Activated CD8-positive, alpha-beta T cell treated with anti-CD3 and anti-CD28 coated beads, Interleukin-2, amount 10 ng/mL, durations not matched to agents 7 days and 5 days (primary cell): ENCODE measurements at regions not wholly inside any gene's neighbourhood (a gene's known extent, or its start where the extent isn't known, plus 50 kb on each side); places are given as distances from the start of the nearest gene placed in this dataset.

ENCODE experiments used
- ATAC-seq: fragments of 150-1000 bp; cut with Tn5 transposase; one replicate; pipeline ENCODE4 v1.10.0; 2021; ENCODE audit warnings: moderate library complexity
- CTCF ChIA-PET: fragments of 350-600 bp; sonication (Branson Sonifier 250); formaldehyde crosslinking; loops from one replicate; lab custom pipeline; 2021; ENCODE audit warnings: antibody characterized with exemption; lab: Charles Lee
- POLR2A ChIA-PET: fragments of 350-600 bp; sonication (Branson Sonifier 250); formaldehyde crosslinking; loops from one replicate; lab custom pipeline; 2021; ENCODE audit warnings: antibody characterized with exemption; lab: Charles Lee
- DNase-seq: peaks from one replicate; pipeline ENCODE4 v3.0.0-alpha.2; 2020
- H3K27ac Mint-ChIP-seq: one replicate; pipeline ENCODE4 v1.8.0; 2021; ENCODE audit warnings: mild to moderate bottlenecking, mixed read lengths
- H3K27me3 Mint-ChIP-seq: one replicate; pipeline ENCODE4 v1.8.0; 2021; ENCODE audit warnings: low read depth, mixed read lengths
- H3K36me3 Mint-ChIP-seq: one replicate; pipeline ENCODE4 v1.8.0; 2021; ENCODE audit warnings: low read depth, mixed read lengths
- H3K4me1 Mint-ChIP-seq: one replicate; pipeline ENCODE4 v1.8.0; 2021; ENCODE audit warnings: low read depth, mixed read lengths
- H3K4me3 Mint-ChIP-seq: one replicate; pipeline ENCODE4 v1.8.0; 2021; ENCODE audit warnings: mild to moderate bottlenecking, mixed read lengths
- H3K9me3 Mint-ChIP-seq: one replicate; pipeline ENCODE4 v1.8.0; 2022; ENCODE audit warnings: mixed read lengths; ENCODE audit not compliant: insufficient read depth

GRCh38 chr6:90948540-90948939 lies 361.7 kb upstream of the MAP3K7 start:
- ChIA-PET POLR2A (no interaction called here), CTCF (no interaction called here)
- no peaks in the 10 kb centered on the region for H3K36me3 Mint-ChIP-seq
- DNase-seq (no peak), ATAC-seq (no peak)
- no peak overlapping the region for H3K4me3 Mint-ChIP-seq
- no peak overlapping the region for H3K27ac Mint-ChIP-seq
- H3K4me1 Mint-ChIP-seq: no peaks in the 10 kb centered on the region
- no peaks in the 10 kb centered on the region for H3K9me3 Mint-ChIP-seq
- H3K27me3 Mint-ChIP-seq: no peaks in the 10 kb centered on the region

- Mint-ChIP-seq H3K4me3 (no peak overlapping the region), H3K36me3 (no peaks in the 10 kb centered on the region), H3K9me3 (no peaks in the 10 kb centered on the region), H3K27ac (no peak overlapping the region), H3K4me1 (no peaks in the 10 kb centered on the region), H3K27me3 (no peaks in the 10 kb centered on the region)
- POLR2A ChIA-PET: no interaction called here
- CTCF ChIA-PET: no interaction called here
- DNase-seq: no peak
- no peak for ATAC-seq
These were observed 360.6 kb upstream of the MAP3K7 start for GRCh38 chr6:90947184-90948064.

GRCh38 chr6:90941885-90942284 lies 355.0 kb upstream of the MAP3K7 start:
- Mint-ChIP-seq H3K4me1 (peaks cover 8% of the 10 kb centered on the region), H3K9me3 (no peaks in the 10 kb centered on the region), H3K4me3 (no peak overlapping the region), H3K27ac (no peak overlapping the region), H3K36me3 (no peaks in the 10 kb centered on the region), H3K27me3 (peaks cover 4% of the 10 kb centered on the region)
- ChIA-PET CTCF (interaction anchor here (1.1 to 2.9 kb wide), 4 partner anchors 30 to 254 kb away, joined by 3 to 15 read pairs (median 8); no protein-coding TSS in a partner anchor), POLR2A (no interaction called here)
- DNase-seq (no peak), ATAC-seq (no peak)

GRCh38 chr6:90940812-90941481 lies 354.1 kb upstream of the MAP3K7 start:
- H3K27ac Mint-ChIP-seq: peak overlapping the region; percentile 31
- peaks cover 4% of the 10 kb centered on the region for H3K27me3 Mint-ChIP-seq
- CTCF ChIA-PET: interaction anchor here (0.6 to 2.9 kb wide), 14 partner anchors 12 to 1706 kb away, joined by 3 to 15 read pairs (median 4); no protein-coding TSS in a partner anchor

GRCh38 chr6:90939906-90940305 lies 353.0 kb upstream of the MAP3K7 start:
- Mint-ChIP-seq H3K27ac (no peak overlapping the region), H3K27me3 (peaks cover 4% of the 10 kb centered on the region), H3K4me1 (peaks cover 8% of the 10 kb centered on the region), H3K4me3 (no peak overlapping the region), H3K9me3 (no peaks in the 10 kb centered on the region), H3K36me3 (no peaks in the 10 kb centered on the region)
- no peak for ATAC-seq
- CTCF ChIA-PET: interaction anchor here (0.6 to 1.8 kb wide), 7 partner anchors 11 to 1707 kb away, joined by 3 to 11 read pairs (median 4); no protein-coding TSS in a partner anchor
- POLR2A ChIA-PET: no interaction called here
- DNase-seq: no peak

More at GRCh38 chr6:90940812-90941481, 354.1 kb upstream of the MAP3K7 start:
- H3K9me3 Mint-ChIP-seq: no peaks in the 10 kb centered on the region
- H3K4me1 Mint-ChIP-seq: peaks cover 8% of the 10 kb centered on the region
- peak overlapping the region; percentile 13 for H3K4me3 Mint-ChIP-seq
- POLR2A ChIA-PET: no interaction called here
- ATAC-seq (peak; percentile 92), DNase-seq (peak; percentile 26)
- H3K36me3 Mint-ChIP-seq: no peaks in the 10 kb centered on the region

DNA sequence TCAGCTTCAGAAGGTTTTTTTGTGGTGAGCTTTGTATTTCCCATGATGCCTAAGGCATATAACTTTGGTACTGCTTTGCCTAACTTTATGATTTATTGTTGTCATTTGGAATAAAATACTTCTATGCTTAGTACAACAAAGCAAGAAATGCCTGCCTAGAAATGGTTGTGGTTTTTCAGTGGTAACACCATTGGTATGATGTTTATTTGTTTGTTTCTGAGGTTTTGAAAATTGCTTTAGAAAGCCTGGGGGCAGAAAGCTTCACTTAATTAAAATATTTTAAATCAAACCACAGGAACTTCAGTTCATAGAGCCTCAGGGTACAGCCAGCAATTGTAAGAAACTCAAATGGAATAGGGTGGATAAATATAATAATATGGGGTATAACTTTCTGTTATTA lies 351.2 kb upstream of the MAP3K7 start:
- peaks cover 4% of the 10 kb centered on the region for H3K27me3 Mint-ChIP-seq
- CTCF ChIA-PET: no interaction called here
- H3K9me3 Mint-ChIP-seq: no peaks in the 10 kb centered on the region
- POLR2A ChIA-PET: no interaction called here
- H3K27ac Mint-ChIP-seq: no peak overlapping the region
- H3K36me3 Mint-ChIP-seq: no peaks in the 10 kb centered on the region
- peaks cover 8% of the 10 kb centered on the region for H3K4me1 Mint-ChIP-seq
- ATAC-seq (no peak), DNase-seq (no peak)
- H3K4me3 Mint-ChIP-seq: no peak overlapping the region

DNA sequence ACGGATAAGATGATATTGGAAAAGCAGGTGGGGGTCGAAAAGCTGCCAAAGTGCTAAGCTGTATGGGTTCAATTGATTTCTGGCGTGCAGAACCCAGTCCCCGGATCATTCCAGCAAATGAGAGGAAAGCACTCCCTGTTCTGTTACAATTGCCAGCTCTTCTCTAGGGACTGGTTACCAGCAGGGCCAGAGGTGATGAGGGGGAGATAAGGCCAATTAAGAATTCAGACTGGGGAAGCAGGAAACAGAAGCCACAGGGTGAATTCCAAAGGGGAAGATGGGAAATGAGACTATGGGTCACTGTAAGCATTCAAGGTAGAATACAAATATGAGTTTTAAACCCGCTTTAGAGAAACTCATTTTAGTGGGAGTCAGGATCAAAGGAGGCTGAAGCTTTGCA lies 349.4 kb upstream of the MAP3K7 start:
- Mint-ChIP-seq H3K4me3 (no peak overlapping the region), H3K36me3 (no peaks in the 10 kb centered on the region), H3K27me3 (peaks cover 9% of the 10 kb centered on the region), H3K9me3 (no peaks in the 10 kb centered on the region), H3K27ac (no peak overlapping the region), H3K4me1 (peaks cover 8% of the 10 kb centered on the region)
- POLR2A ChIA-PET: no interaction called here
- CTCF ChIA-PET: no interaction called here
- no peak for DNase-seq
- ATAC-seq: no peak

- H3K9me3 Mint-ChIP-seq: no peaks in the 10 kb centered on the region
- peaks cover 11% of the 10 kb centered on the region for H3K27me3 Mint-ChIP-seq
- no peak overlapping the region for H3K4me3 Mint-ChIP-seq
- no peak overlapping the region for H3K27ac Mint-ChIP-seq
- H3K4me1 Mint-ChIP-seq: no peaks in the 10 kb centered on the region
- no peaks in the 10 kb centered on the region for H3K36me3 Mint-ChIP-seq
- POLR2A ChIA-PET: no interaction called here
- CTCF ChIA-PET: no interaction called here
- no peak for DNase-seq
- no peak for ATAC-seq
These were observed 348.1 kb upstream of the MAP3K7 start for GRCh38 chr6:90934966-90935365.

DNA sequence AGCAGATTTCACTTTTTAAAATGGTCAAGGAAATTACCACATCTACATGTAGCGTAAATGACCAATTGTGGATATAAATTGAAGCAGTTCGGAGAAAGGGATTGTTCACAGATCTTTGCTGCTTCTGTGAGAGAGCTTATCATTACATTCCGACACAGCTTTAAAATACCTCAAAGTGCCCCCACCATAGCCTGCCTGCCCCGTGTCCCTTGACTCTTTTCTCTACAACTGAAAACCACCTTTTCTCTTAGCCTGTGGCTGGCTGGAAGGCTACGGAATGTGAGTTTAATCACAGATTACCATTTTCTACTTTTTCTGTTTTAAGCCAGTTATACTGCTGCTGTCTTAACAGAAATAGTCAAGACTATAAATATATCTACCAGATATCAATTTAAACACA lies 347.2 kb upstream of the MAP3K7 start:
- Mint-ChIP-seq H3K9me3 (no peaks in the 10 kb centered on the region), H3K4me3 (no peak overlapping the region), H3K27me3 (peaks cover 16% of the 10 kb centered on the region), H3K4me1 (no peaks in the 10 kb centered on the region), H3K27ac (no peak overlapping the region), H3K36me3 (no peaks in the 10 kb centered on the region)
- ATAC-seq: no peak
- DNase-seq: no peak
- ChIA-PET POLR2A (no interaction called here), CTCF (no interaction called here)

DNA sequence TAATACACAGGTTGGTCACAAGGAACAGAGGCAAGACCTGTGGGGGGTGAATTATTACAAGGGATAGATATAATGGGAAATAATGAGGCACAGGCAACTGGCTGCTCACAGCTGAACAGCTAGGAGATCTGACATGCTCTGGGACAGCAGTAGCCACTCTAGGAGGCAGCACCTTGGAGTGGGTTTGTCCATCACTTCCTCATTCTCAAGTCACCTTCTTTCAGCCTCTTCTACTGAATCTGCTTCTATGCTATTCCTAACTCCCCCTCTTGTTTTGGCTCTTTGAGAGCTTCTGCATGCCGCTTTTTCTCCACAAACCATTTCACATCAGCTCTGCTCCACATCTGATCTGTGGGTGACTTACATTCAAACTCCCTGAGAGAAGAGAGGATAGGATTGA lies 345.5 kb upstream of the MAP3K7 start:
- CTCF ChIA-PET: interaction anchor here (1.1 kb wide), 1 partner anchor 14 kb away, joined by 3 read pairs; no protein-coding TSS in a partner anchor
- H3K4me1 Mint-ChIP-seq: no peaks in the 10 kb centered on the region
- ATAC-seq (no peak), DNase-seq (no peak)
- no peak overlapping the region for H3K27ac Mint-ChIP-seq
- H3K9me3 Mint-ChIP-seq: no peaks in the 10 kb centered on the region
- H3K27me3 Mint-ChIP-seq: peaks cover 13% of the 10 kb centered on the region
- POLR2A ChIA-PET: no interaction called here
- no peak overlapping the region for H3K4me3 Mint-ChIP-seq
- no peaks in the 10 kb centered on the region for H3K36me3 Mint-ChIP-seq

DNA sequence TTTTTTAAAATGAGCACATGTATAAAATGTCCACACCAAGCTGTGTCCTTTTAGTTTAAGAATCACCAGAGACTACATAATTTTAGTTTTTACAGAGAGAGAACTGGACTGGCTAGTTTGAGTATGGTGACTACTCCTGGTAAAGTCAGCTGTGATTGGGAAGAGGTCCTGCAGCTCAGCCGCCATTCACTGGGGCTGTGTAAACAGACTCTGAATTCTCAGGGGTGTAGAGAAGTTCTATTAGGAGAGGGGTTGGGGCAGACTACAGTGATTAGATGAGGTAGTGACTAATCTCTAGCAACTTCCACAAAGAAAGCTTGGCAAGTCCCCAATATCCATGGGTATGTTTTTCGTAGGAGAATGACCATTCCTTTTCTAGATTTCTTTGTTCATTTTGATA lies 341.2 kb upstream of the MAP3K7 start:
- CTCF ChIA-PET: interaction anchor here (1.1 to 2.9 kb wide), 2 partner anchors 11 to 13 kb away, joined by 3 to 11 read pairs; no protein-coding TSS in a partner anchor
- DNase-seq (no peak), ATAC-seq (no peak)
- Mint-ChIP-seq H3K27me3 (peaks cover 28% of the 10 kb centered on the region), H3K4me1 (no peaks in the 10 kb centered on the region), H3K4me3 (no peak overlapping the region), H3K9me3 (no peaks in the 10 kb centered on the region), H3K27ac (no peak overlapping the region), H3K36me3 (no peaks in the 10 kb centered on the region)
- POLR2A ChIA-PET: no interaction called here

GRCh38 chr6:90925726-90926125 lies 338.9 kb upstream of the MAP3K7 start:
- Mint-ChIP-seq H3K27ac (no peak overlapping the region), H3K9me3 (no peaks in the 10 kb centered on the region), H3K4me3 (no peak overlapping the region), H3K4me1 (no peaks in the 10 kb centered on the region), H3K36me3 (no peaks in the 10 kb centered on the region), H3K27me3 (peaks cover 27% of the 10 kb centered on the region)
- DNase-seq (no peak), ATAC-seq (no peak)
- CTCF ChIA-PET: interaction anchor here (1.1 to 1.7 kb wide), 2 partner anchors 15 kb away, joined by 3 to 7 read pairs; no protein-coding TSS in a partner anchor
- POLR2A ChIA-PET: no interaction called here
